ENCODE measurements at regions not wholly inside any gene's neighbourhood (a gene's known extent, or its start where the extent isn't known, plus 50 kb on each side); places are given as distances from the start of the nearest gene placed in this dataset.
A peak's percentile ranks its signal among the peaks of the same experiment; 100 is the strongest.

DNA sequence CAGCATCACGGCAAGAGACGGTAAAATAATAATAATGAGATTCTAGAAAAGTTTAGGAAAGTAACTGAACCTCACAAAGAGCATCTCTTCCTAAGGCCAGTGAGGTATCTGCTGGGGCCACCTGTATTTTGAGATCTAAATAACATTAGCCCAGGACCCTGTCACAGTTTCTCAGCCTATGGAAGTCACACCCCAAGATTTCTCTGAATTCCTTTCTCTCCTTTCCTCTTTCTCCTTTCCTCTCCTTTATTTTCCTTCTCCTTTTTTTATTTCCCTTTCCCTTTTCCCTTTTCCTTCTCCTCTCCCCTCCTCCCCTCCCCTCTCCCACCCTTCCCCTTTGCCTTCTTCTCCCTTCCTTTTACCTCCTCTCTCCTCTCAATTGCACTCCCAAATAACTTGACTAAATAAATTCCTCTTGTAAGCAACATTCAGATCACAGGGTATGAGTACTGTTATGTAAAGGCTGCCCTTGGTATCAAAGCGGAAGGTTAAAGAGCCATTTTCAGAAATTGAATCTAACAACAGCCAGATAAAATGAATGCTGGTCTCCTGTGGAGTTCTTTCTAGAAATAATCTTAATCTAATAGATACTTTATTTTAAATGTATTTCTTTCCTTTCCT is 506.2 kb downstream of the EPM2A start:
- Histone ChIP-seq H3K4me1 (ENCODE audit: control insufficient read depth, insufficient read depth, low read length, unreplicated experiment) (no peaks in the 10 kb centered on the region), H3K27ac (ENCODE audit: low read depth, low read length) (no peak overlapping the region), H3K4me3 (ENCODE audit: low read depth, low read length) (no peak overlapping the region), H3K27me3 (ENCODE audit: insufficient read depth, low read length) (no peaks in the 10 kb centered on the region), H2AFZ (ENCODE audit: low read length, unreplicated experiment) (no peak overlapping the region), H3K79me2 (ENCODE audit: control insufficient read depth, insufficient read depth, low read length, unreplicated experiment) (no peaks in the 10 kb centered on the region), H3K36me3 (ENCODE audit: insufficient read depth, low read length) (no peaks in the 10 kb centered on the region)

DNA sequence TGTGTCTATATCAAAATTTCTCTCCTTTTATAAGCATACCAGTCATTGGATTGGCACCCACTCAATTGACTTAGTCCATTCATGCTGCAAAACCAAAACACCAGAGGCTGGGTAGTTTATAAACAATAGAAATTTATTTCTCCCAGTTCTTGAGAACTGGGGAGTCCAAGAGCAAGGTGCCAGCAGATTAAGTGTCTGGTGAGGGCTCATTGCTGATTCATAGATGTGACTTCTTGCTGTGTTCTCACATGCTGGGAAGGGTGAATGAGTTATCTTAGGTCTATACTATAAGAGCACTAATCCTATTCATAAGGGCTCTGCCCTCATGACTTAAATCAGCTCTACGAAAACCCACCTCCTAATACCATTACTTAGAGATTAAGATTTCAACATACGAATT is 501.4 kb downstream of the EPM2A start:
- Histone ChIP-seq H2AFZ (ENCODE audit: low read length, unreplicated experiment) (no peak overlapping the region), H3K79me2 (ENCODE audit: control insufficient read depth, insufficient read depth, low read length, unreplicated experiment) (no peaks in the 10 kb centered on the region), H3K4me3 (ENCODE audit: low read depth, low read length) (no peak overlapping the region), H3K27ac (ENCODE audit: low read depth, low read length) (no peak overlapping the region), H3K36me3 (ENCODE audit: insufficient read depth, low read length) (no peaks in the 10 kb centered on the region), H3K4me1 (ENCODE audit: control insufficient read depth, insufficient read depth, low read length, unreplicated experiment) (no peaks in the 10 kb centered on the region), H3K27me3 (ENCODE audit: insufficient read depth, low read length) (no peaks in the 10 kb centered on the region)

DNA sequence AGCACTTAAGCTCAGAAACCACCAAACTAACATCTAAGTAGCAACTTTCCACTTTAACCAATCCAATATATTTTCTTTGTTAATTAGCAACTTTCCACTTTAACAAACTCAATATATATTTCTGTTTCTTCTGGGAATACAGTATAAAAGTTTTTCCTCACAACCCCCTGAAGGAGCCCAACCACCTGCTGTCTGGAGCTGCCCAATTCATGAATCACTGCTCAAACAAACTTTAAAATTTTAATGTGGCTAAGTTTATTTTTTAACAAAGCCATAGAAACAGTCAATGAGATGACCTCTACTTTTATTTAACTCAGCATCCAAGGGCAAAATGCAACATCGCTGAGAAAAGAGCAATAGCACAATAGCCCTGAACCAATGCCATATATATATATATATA is 500.1 kb downstream of the EPM2A start:
- Histone ChIP-seq H3K27me3 (ENCODE audit: insufficient read depth, low read length) (no peaks in the 10 kb centered on the region), H3K27ac (ENCODE audit: low read depth, low read length) (no peak overlapping the region), H2AFZ (ENCODE audit: low read length, unreplicated experiment) (no peak overlapping the region), H3K4me3 (ENCODE audit: low read depth, low read length) (no peak overlapping the region), H3K4me1 (ENCODE audit: control insufficient read depth, insufficient read depth, low read length, unreplicated experiment) (no peaks in the 10 kb centered on the region), H3K79me2 (ENCODE audit: control insufficient read depth, insufficient read depth, low read length, unreplicated experiment) (no peaks in the 10 kb centered on the region), H3K36me3 (ENCODE audit: insufficient read depth, low read length) (no peaks in the 10 kb centered on the region)

DNA sequence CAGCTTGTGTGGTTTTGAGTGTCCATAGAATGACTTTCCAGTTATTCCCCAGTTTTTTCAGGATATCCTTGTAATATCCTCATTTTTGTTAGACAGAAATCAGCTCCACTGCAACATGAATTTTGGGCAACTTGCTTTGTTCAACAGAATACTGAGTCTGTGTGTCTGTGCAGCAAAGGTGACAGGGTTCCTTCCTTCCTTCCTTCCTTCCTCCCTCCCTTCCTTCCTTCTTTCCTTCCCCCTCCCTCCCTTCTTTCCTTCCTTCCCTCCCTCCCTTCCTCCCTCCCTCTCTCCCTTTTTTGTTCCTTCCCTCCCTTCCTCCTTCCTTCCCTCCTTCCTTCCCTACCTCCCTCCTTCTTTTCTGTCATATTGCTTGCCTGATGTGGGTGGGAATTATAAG is 496.5 kb downstream of the EPM2A start:
- H3K4me1 ChIP-seq (ENCODE audit: control insufficient read depth, insufficient read depth, low read length, unreplicated experiment): peaks cover 13% of the 10 kb centered on the region
- no peaks in the 10 kb centered on the region for H3K27me3 ChIP-seq (ENCODE audit: insufficient read depth, low read length)
- H3K79me2 ChIP-seq (ENCODE audit: control insufficient read depth, insufficient read depth, low read length, unreplicated experiment): no peaks in the 10 kb centered on the region
- no peak overlapping the region for H3K27ac ChIP-seq (ENCODE audit: low read depth, low read length)
- H3K36me3 ChIP-seq (ENCODE audit: insufficient read depth, low read length): no peaks in the 10 kb centered on the region
- H3K4me3 ChIP-seq (ENCODE audit: low read depth, low read length): no peak overlapping the region
- H2AFZ ChIP-seq (ENCODE audit: low read length, unreplicated experiment): no peak overlapping the region

DNA sequence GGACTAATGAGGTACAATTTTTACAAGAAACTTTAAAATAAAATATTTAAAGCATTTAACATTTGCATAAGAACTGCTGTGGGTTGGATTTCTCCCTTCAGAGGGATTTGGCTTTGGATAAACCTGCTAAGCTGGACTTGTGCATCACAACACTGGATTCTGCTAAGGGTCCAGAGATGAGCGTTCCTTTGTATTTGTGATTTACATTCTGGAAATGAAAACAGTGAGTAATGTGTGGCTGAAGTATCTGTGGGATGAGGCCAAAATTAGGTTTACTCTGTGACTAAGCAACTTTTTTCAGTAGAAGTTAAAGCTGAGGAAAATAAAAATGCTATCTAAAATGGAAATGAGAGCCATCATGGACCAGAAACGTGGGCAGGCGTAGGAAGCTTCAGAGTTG is 494.3 kb downstream of the EPM2A start:
- H3K36me3 ChIP-seq (ENCODE audit: insufficient read depth, low read length): no peaks in the 10 kb centered on the region
- peak overlapping the region; percentile 82 for H3K27ac ChIP-seq (ENCODE audit: low read depth, low read length)
- H3K4me1 ChIP-seq (ENCODE audit: control insufficient read depth, insufficient read depth, low read length, unreplicated experiment): peaks cover 13% of the 10 kb centered on the region
- H3K79me2 ChIP-seq (ENCODE audit: control insufficient read depth, insufficient read depth, low read length, unreplicated experiment): no peaks in the 10 kb centered on the region
- peak overlapping the region; percentile 52; the same call in 1 of the 2 replicates for H3K4me3 ChIP-seq (ENCODE audit: low read depth, low read length)
- no peaks in the 10 kb centered on the region for H3K27me3 ChIP-seq (ENCODE audit: insufficient read depth, low read length)
- H2AFZ ChIP-seq (ENCODE audit: low read length, unreplicated experiment): peak overlapping the region; percentile 82

DNA sequence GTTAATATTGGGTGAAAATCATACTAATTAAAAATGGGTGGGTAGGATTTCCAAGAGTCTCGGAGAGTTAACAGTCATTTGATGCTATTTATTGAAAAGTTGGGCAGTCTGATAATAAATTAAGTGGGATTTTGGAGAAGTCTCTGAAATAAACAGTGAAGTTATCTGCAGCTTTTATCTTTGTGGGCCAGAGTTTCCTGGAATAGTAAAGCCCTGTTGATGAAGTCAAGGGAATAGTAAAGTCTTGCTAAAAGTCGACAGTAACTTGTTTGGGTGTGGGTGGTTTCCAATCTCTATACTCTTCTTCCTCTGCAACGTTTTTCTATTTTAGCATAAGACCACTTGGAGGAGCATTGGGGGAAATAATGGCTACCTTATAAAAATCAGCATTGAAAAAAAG is 493.6 kb downstream of the EPM2A start:
- Histone ChIP-seq H3K36me3 (ENCODE audit: insufficient read depth, low read length) (no peaks in the 10 kb centered on the region), H3K4me1 (ENCODE audit: control insufficient read depth, insufficient read depth, low read length, unreplicated experiment) (peaks cover 13% of the 10 kb centered on the region), H3K79me2 (ENCODE audit: control insufficient read depth, insufficient read depth, low read length, unreplicated experiment) (no peaks in the 10 kb centered on the region), H2AFZ (ENCODE audit: low read length, unreplicated experiment) (peak overlapping the region; percentile 82), H3K27ac (ENCODE audit: low read depth, low read length) (peak overlapping the region; percentile 82), H3K4me3 (ENCODE audit: low read depth, low read length) (peak overlapping the region; percentile 52; the same call in 1 of the 2 replicates), H3K27me3 (ENCODE audit: insufficient read depth, low read length) (no peaks in the 10 kb centered on the region)

DNA sequence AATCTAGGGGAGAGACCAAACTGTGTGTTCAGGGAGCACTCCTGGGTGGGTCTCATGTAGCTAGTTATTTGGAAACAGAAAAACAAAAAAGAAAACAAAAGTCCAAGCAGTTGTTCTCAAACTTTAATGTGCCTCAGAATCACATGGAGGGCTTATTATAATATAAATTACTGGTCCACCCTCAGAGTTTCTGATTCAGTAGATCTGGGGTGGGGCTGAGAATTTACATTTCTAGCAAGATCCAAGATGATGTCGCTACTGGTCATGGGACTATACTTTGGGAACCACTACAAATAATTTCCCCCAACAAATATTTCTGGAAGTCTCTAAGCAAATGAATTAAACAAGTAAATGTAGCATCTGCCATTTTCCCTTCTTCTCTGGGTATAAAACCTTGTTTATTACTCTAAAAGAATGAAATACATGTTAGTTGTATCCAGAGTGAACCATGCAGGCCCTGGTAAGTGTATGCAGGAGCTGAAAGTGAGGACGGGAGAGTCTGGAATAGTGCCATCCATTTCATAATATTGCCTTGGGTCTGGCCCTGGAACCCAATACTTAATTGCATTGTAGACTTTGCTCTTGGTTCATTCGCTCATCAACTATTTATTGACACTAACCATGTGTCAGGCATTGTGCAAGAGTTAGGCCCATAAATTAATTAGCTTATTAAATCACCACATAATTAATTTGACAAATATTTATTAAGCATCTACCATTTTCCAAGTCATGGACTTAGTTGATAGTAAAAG is 490.8 kb downstream of the EPM2A start:
- Histone ChIP-seq H3K36me3 (ENCODE audit: insufficient read depth, low read length) (no peaks in the 10 kb centered on the region), H2AFZ (ENCODE audit: low read length, unreplicated experiment) (no peak overlapping the region), H3K4me3 (ENCODE audit: low read depth, low read length) (no peak overlapping the region), H3K27ac (ENCODE audit: low read depth, low read length) (no peak overlapping the region), H3K79me2 (ENCODE audit: control insufficient read depth, insufficient read depth, low read length, unreplicated experiment) (no peaks in the 10 kb centered on the region), H3K27me3 (ENCODE audit: insufficient read depth, low read length) (no peaks in the 10 kb centered on the region), H3K4me1 (ENCODE audit: control insufficient read depth, insufficient read depth, low read length, unreplicated experiment) (peaks cover 30% of the 10 kb centered on the region)

DNA sequence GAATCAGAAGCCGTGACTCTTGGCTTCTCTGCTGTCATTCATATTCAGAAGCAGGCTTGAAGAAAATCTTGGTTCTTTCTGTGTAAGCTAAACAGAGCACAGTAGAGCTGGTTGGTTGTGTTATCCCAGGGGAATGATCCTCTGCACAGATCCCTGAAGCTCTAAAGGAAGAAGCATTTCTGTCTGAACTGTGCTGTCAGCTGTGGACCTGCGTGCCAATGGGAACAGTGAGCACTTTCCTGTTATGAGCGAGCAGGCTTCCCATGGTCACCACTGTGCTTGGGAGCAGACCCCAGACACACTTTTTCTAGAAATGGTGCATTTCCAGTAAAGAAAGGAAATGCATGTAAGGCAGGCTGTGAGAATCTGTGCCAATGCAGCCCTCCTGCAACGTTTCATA is 490.2 kb downstream of the EPM2A start:
- Histone ChIP-seq H3K27ac (ENCODE audit: low read depth, low read length) (no peak overlapping the region), H3K4me3 (ENCODE audit: low read depth, low read length) (no peak overlapping the region), H3K79me2 (ENCODE audit: control insufficient read depth, insufficient read depth, low read length, unreplicated experiment) (no peaks in the 10 kb centered on the region), H3K27me3 (ENCODE audit: insufficient read depth, low read length) (no peaks in the 10 kb centered on the region), H3K36me3 (ENCODE audit: insufficient read depth, low read length) (no peaks in the 10 kb centered on the region), H3K4me1 (ENCODE audit: control insufficient read depth, insufficient read depth, low read length, unreplicated experiment) (peaks cover 30% of the 10 kb centered on the region), H2AFZ (ENCODE audit: low read length, unreplicated experiment) (no peak overlapping the region)

DNA sequence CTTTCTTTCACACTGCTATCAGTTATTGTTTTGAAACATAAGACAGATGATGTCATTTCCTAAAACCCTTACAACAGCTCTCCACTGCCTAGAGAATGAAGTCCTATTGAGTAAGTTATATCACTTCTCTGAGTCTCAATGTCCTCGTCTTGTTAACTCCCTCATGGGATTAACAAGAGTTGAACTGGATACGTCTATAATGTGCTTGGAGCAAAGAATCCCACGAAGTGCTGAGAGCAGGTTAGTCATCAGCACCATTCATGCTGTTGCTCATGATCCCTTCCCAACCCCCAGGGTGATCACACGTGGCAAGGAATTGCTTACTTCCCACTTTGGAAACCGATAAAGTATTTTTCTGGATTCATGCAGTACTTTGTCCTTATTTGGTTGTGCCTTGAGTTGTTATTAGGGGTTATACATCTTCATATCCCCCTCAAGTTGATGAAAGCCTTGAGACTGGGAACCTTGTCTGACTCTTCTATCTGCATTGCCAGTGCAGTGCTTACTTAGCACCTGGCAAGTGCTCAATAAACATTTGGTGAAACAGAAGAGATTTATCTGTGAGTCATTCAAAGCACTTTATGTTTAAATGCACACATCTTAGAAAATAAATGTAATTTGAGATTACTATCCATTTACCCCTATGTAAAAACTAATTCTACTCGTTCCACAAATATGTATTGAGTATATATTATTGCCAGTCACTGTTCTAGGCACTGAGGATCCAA is 487.5 kb downstream of the EPM2A start:
- peak overlapping the region; percentile 84 for H2AFZ ChIP-seq (ENCODE audit: low read length, unreplicated experiment)
- H3K4me3 ChIP-seq (ENCODE audit: low read depth, low read length): peak overlapping the region; percentile 1
- H3K27me3 ChIP-seq (ENCODE audit: insufficient read depth, low read length): no peaks in the 10 kb centered on the region
- peak overlapping the region; percentile 81 for H3K27ac ChIP-seq (ENCODE audit: low read depth, low read length)
- H3K4me1 ChIP-seq (ENCODE audit: control insufficient read depth, insufficient read depth, low read length, unreplicated experiment): peaks cover 17% of the 10 kb centered on the region
- H3K36me3 ChIP-seq (ENCODE audit: insufficient read depth, low read length): no peaks in the 10 kb centered on the region
- no peaks in the 10 kb centered on the region for H3K79me2 ChIP-seq (ENCODE audit: control insufficient read depth, insufficient read depth, low read length, unreplicated experiment)

DNA sequence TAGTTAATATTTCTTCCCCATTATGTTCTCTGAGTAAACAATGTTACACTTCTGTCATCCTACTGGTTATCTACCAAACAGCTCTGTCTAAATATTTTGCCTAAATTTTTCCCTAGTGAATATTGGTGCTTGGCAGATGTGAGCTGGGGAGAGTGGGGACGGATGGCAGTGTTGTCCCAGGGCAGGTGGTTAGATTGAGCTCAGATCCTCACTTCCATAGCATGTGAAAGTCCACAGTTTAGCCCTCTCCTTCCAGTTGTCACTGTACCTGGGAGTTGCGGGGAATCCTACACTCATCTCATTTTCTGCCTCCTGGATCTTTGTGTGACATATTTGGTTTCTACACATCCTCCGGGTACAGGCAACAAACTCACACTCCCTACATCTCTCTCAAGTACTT is 484.9 kb downstream of the EPM2A start:
- H3K36me3 ChIP-seq (ENCODE audit: insufficient read depth, low read length): no peaks in the 10 kb centered on the region
- no peak overlapping the region for H2AFZ ChIP-seq (ENCODE audit: low read length, unreplicated experiment)
- H3K4me1 ChIP-seq (ENCODE audit: control insufficient read depth, insufficient read depth, low read length, unreplicated experiment): peaks cover 17% of the 10 kb centered on the region
- H3K27ac ChIP-seq (ENCODE audit: low read depth, low read length): no peak overlapping the region
- no peak overlapping the region for H3K4me3 ChIP-seq (ENCODE audit: low read depth, low read length)
- no peaks in the 10 kb centered on the region for H3K79me2 ChIP-seq (ENCODE audit: control insufficient read depth, insufficient read depth, low read length, unreplicated experiment)
- no peaks in the 10 kb centered on the region for H3K27me3 ChIP-seq (ENCODE audit: insufficient read depth, low read length)

Data from ACC112 (cell line).